ENCODE measurements at regions not wholly inside any gene's neighbourhood (a gene's known extent, or its start where the extent isn't known, plus 50 kb on each side); places are given as distances from the start of the nearest gene placed in this dataset.

DNA sequence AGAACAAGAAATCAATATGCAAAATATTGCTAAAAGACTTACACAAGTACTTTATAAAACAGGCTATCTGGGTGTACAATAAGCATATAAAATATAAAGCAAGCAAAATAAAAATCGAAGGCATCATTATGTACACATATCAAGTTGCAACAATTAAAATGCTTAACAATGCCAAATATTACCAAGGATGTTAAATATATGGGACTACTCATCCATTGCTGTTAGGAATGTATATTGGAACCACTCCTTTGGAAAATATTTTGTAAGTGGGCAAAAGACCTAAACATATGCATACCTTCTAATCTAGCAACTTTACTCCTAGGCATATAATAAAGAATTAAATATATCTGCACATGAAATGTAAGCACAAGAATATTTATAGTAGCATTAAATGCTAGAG lies 632.6 kb upstream of the COX7C start:
- TF ChIP-seq, protein P1, sequence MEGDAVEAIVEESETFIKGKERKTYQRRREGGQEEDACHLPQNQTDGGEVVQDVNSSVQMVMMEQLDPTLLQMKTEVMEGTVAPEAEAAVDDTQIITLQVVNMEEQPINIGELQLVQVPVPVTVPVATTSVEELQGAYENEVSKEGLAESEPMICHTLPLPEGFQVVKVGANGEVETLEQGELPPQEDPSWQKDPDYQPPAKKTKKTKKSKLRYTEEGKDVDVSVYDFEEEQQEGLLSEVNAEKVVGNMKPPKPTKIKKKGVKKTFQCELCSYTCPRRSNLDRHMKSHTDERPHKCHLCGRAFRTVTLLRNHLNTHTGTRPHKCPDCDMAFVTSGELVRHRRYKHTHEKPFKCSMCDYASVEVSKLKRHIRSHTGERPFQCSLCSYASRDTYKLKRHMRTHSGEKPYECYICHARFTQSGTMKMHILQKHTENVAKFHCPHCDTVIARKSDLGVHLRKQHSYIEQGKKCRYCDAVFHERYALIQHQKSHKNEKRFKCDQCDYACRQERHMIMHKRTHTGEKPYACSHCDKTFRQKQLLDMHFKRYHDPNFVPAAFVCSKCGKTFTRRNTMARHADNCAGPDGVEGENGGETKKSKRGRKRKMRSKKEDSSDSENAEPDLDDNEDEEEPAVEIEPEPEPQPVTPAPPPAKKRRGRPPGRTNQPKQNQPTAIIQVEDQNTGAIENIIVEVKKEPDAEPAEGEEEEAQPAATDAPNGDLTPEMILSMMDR (IDR thresholded peaks at IDR 0.05), result no peak
- TF ChIP-seq EZH2 (IDR thresholded peaks at IDR 0.05), result no peak
- TF ChIP-seq EZH2phosphoT487 (IDR thresholded peaks at IDR 0.05), result no peak

Data from neural progenitor cell (in vitro differentiated cells).